HepG2 (cell line): ENCODE measurements at regions not wholly inside any gene's neighbourhood (a gene's known extent, or its start where the extent isn't known, plus 50 kb on each side); places are given as distances from the start of the nearest gene placed in this dataset.

ENCODE experiments used
- AKAP8 ChIP-seq: sonication (generic); formaldehyde crosslinking; IDR thresholded peaks from 2 replicates; pipeline ENCODE4 v1.5.1; 2020; ENCODE audit warnings: mild to moderate bottlenecking, missing genetic modification reagents
- ARNT2 ChIP-seq: sonication (generic); formaldehyde crosslinking; IDR thresholded peaks from 2 replicates; pipeline ENCODE4 v1.8.0; 2022; ENCODE audit warnings: mild to moderate bottlenecking, low read depth, missing genetic modification reagents, moderate library complexity
- DRAP1 ChIP-seq: IDR thresholded peaks from 2 replicates; pipeline ENCODE4 v1.6.1; 2016; ENCODE audit warnings: missing genetic modification reagents, missing compliant biosample characterization
- MAZ ChIP-seq, 2 experiments: sonication (generic) in 1 of 2; formaldehyde crosslinking in 1 of 2; IDR thresholded peaks; 2 replicates each; pipeline versions ENCODE4 v1.5.0 to v1.6.1; 2012 to 2020; ENCODE audit warnings: low read depth in 2 of 2, mild to moderate bottlenecking in 2 of 2, borderline replicate concordance in 1 of 2, improper control_type of control experiment in 1 of 2, low read length in 1 of 2, missing genetic modification reagents in 1 of 2, moderate library complexity in 1 of 2
- NONO ChIP-seq, 2 experiments: fragments of 450-650 bp in 1 of 2; sonication (generic) in 1 of 2; formaldehyde crosslinking in 1 of 2; IDR thresholded peaks in 1 of 2; conservative IDR thresholded peaks in 1 of 2; 2 replicates each; pipeline versions ENCODE4 v1.6.1 to v1.8.0; 2017 to 2022; ENCODE audit warnings: mild to moderate bottlenecking in 1 of 2, missing genetic modification reagents in 1 of 2, moderate library complexity in 1 of 2
- NR2F1 ChIP-seq, 2 experiments: fragments of 450-650 bp in 1 of 2; formaldehyde crosslinking in 1 of 2; IDR thresholded peaks; 2 replicates each; pipeline versions ENCODE4 v1.5.0 to v1.6.1; 2016 to 2020; ENCODE audit warnings: mild to moderate bottlenecking in 1 of 2, missing compliant biosample characterization in 1 of 2, missing genetic modification reagents in 1 of 2, moderate library complexity in 1 of 2
- SNRNP70 ChIP-seq: fragments of 200-400 bp; formaldehyde crosslinking; IDR thresholded peaks from 2 replicates; pipeline ENCODE4 v1.6.1; 2017; ENCODE audit warnings: mild to moderate bottlenecking, low read depth, low read length, moderate library complexity
- TEAD3 ChIP-seq: optimal IDR thresholded peaks from 2 replicates; pipeline ENCODE3; 2016; ENCODE audit warnings: borderline replicate concordance
- TRIM24 ChIP-seq: sonication (generic); formaldehyde crosslinking; IDR thresholded peaks from 2 replicates; pipeline ENCODE4 v1.8.0; 2022; ENCODE audit warnings: mild to moderate bottlenecking, missing genetic modification reagents
- ZBTB1 ChIP-seq: sonication (generic); formaldehyde crosslinking; IDR thresholded peaks from 2 replicates; pipeline ENCODE4 v1.4.0; 2020; ENCODE audit warnings: missing genetic modification reagents, borderline replicate concordance
- ZBTB2 ChIP-seq: sonication (generic); formaldehyde crosslinking; IDR thresholded peaks from 2 replicates; pipeline ENCODE4 v1.8.0; 2022; ENCODE audit warnings: low read depth, missing genetic modification reagents
- ZNF205 ChIP-seq: IDR thresholded peaks from 2 replicates; pipeline ENCODE4 v1.6.1; 2018; ENCODE audit warnings: missing biosample characterization, missing genetic modification reagents
- ZNF234 ChIP-seq: sonication (generic); formaldehyde crosslinking; conservative IDR thresholded peaks from 2 replicates; pipeline ENCODE4 v1.5.1; 2020; ENCODE audit warnings: mild to moderate bottlenecking, missing genetic modification reagents
- ZNF644 ChIP-seq: IDR thresholded peaks from 2 replicates; pipeline ENCODE4 v1.6.1; 2016; ENCODE audit warnings: low read depth
- ZNF710 ChIP-seq: sonication (generic); formaldehyde crosslinking; IDR thresholded peaks from 2 replicates; pipeline ENCODE4 v1.5.0; 2020; ENCODE audit warnings: mild to moderate bottlenecking, missing genetic modification reagents, borderline replicate concordance
- ZNF770 ChIP-seq: sonication (generic); formaldehyde crosslinking; IDR thresholded peaks from 2 replicates; pipeline ENCODE4 v1.5.0; 2020; ENCODE audit warnings: mild to moderate bottlenecking, missing genetic modification reagents
- ZSCAN29 ChIP-seq: sonication (generic); formaldehyde crosslinking; conservative IDR thresholded peaks from 2 replicates; pipeline ENCODE4 v1.4.0; 2020; ENCODE audit warnings: mild to moderate bottlenecking, missing genetic modification reagents

GRCh38 chr15:70196372-70197316 lies 98.9 kb upstream of the TLE3 start (continued):
- no peak for TF ChIP-seq MAZ (IDR thresholded peaks at IDR 0.05; ENCODE audit: borderline replicate concordance, low read depth, low read length)
- 0 out of 2 replicates have a peak, but pooled peaks have one; percentile 30 for TF ChIP-seq MAZ (CRISPR knock-in tag; IDR thresholded peaks at IDR 0.05; ENCODE audit: low read depth)
- peak; percentile 99 for TF ChIP-seq TEAD3
- TF ChIP-seq ARNT2 = peak; percentile 34; the same call in 1 of the 2 replicates
- TF ChIP-seq ZSCAN29 = 0 out of 2 replicates have a peak, but pooled peaks have one; percentile 60
- TF ChIP-seq ZNF644 (CRISPR knock-in tag) = peak; percentile 62
- no peak for TF ChIP-seq ZBTB2 (CRISPR knock-in tag)
- peak; percentile 57; the same call in 1 of the 2 replicates for TF ChIP-seq DRAP1 (CRISPR knock-in tag)
- TF ChIP-seq NONO (IDR thresholded peaks at IDR 0.05) = no peak
- peak; percentile 31; the same call in 1 of the 2 replicates for TF ChIP-seq NONO (CRISPR knock-in tag; conservative IDR thresholded peaks at IDR 0.05)
- TF ChIP-seq AKAP8 = no peak
- no peak for TF ChIP-seq SNRNP70
- no peak for TF ChIP-seq ZNF770 (CRISPR knock-in tag)
- TF ChIP-seq ZNF710 (CRISPR knock-in tag) = peak; percentile 48; the same call in 1 of the 2 replicates
- TF ChIP-seq NR2F1 (CRISPR knock-in tag; IDR thresholded peaks at IDR 0.05) = peak in 1 of 2 experiments; percentile 6; a peak in 1 of 4 replicates
- 0 out of 2 replicates have a peak, but pooled peaks have one; percentile 59 for TF ChIP-seq ZNF234 (CRISPR knock-in tag)
- TF ChIP-seq ZNF205 (CRISPR knock-in tag) = no peak
- TF ChIP-seq ZBTB1 (CRISPR knock-in tag) = no peak
- no peak for TF ChIP-seq TRIM24
- TF ChIP-seq, all 625 proteins: peak for 119
